ENCODE measurements at regions not wholly inside any gene's neighbourhood (a gene's known extent, or its start where the extent isn't known, plus 50 kb on each side); places are given as distances from the start of the nearest gene placed in this dataset.

GRCh38 chr12:114957225-114957624 lies 273.2 kb upstream of the TBX3 start:
- no peak for DNase-seq

- peak; percentile 20 for DNase-seq
Observed at GRCh38 chr12:114955414-114956014, 271.5 kb upstream of the TBX3 start.

GRCh38 chr12:114954511-114955055 lies 270.6 kb upstream of the TBX3 start:
- DNase-seq = no peak

GRCh38 chr12:114952573-114953271 lies 268.7 kb upstream of the TBX3 start:
- DNase-seq = peak; percentile 49

GRCh38 chr12:114949058-114949820 lies 265.3 kb upstream of the TBX3 start:
- no peak for DNase-seq

- no peak for DNase-seq
Observed at GRCh38 chr12:114945351-114945750, 261.4 kb upstream of the TBX3 start.

GRCh38 chr12:114944736-114945135 lies 260.8 kb upstream of the TBX3 start:
- DNase-seq = no peak

- DNase-seq = no peak
Observed at GRCh38 chr12:114943601-114944000, 259.6 kb upstream of the TBX3 start.

GRCh38 chr12:114938487-114939210 lies 254.7 kb upstream of the TBX3 start:
- DNase-seq = no peak

- peak; percentile 61 for DNase-seq
Observed at GRCh38 chr12:114936148-114937079, 252.4 kb upstream of the TBX3 start.

GRCh38 chr12:114935658-114936057 lies 251.7 kb upstream of the TBX3 start:
- DNase-seq = no peak

GRCh38 chr12:114933428-114934160 lies 249.6 kb upstream of the TBX3 start:
- DNase-seq = peak; percentile 80

- DNase-seq = no peak
Observed at GRCh38 chr12:114932806-114933205, 248.8 kb upstream of the TBX3 start.

- no peak for DNase-seq
Observed at GRCh38 chr12:114931025-114931424, 247.1 kb upstream of the TBX3 start.

GRCh38 chr12:114926341-114926740 lies 242.4 kb upstream of the TBX3 start:
- DNase-seq = no peak

- DNase-seq = no peak
Observed at GRCh38 chr12:114924946-114925475, 241.0 kb upstream of the TBX3 start.

GRCh38 chr12:114921781-114922180 lies 237.8 kb upstream of the TBX3 start:
- DNase-seq = no peak

GRCh38 chr12:114920771-114921554 lies 237.0 kb upstream of the TBX3 start:
- peak; percentile 61 for DNase-seq

- no peak for DNase-seq
Observed at GRCh38 chr12:114919479-114919878, 235.5 kb upstream of the TBX3 start.
